ENCODE measurements at regions not wholly inside any gene's neighbourhood (a gene's known extent, or its start where the extent isn't known, plus 50 kb on each side); places are given as distances from the start of the nearest gene placed in this dataset.

DNA sequence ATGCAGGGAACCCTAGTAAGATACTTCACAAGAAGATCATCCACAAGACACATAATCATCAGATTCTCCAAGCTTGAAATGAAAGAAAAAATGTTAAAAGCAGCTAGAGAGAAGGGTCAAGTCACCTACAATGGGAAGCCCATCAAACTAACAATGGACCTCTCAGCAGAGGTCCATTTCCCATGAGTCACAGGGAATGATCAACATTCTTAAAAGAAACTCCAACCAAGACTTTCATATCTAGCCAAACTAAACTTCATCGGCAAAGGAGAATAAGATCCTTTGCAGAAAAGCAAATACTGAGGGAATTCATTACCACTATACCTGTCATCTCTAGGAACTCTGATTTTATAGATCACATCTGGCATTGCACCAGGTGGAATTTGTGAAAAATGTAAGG is 52.9 kb upstream of the SPATA31E1 start:
- TF ChIP-seq, protein P1, sequence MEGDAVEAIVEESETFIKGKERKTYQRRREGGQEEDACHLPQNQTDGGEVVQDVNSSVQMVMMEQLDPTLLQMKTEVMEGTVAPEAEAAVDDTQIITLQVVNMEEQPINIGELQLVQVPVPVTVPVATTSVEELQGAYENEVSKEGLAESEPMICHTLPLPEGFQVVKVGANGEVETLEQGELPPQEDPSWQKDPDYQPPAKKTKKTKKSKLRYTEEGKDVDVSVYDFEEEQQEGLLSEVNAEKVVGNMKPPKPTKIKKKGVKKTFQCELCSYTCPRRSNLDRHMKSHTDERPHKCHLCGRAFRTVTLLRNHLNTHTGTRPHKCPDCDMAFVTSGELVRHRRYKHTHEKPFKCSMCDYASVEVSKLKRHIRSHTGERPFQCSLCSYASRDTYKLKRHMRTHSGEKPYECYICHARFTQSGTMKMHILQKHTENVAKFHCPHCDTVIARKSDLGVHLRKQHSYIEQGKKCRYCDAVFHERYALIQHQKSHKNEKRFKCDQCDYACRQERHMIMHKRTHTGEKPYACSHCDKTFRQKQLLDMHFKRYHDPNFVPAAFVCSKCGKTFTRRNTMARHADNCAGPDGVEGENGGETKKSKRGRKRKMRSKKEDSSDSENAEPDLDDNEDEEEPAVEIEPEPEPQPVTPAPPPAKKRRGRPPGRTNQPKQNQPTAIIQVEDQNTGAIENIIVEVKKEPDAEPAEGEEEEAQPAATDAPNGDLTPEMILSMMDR (IDR thresholded peaks at IDR 0.05; ENCODE audit: low read depth, low read length, missing control alignments), result no peak
- no peak overlapping the region for H3K4me3 ChIP-seq (ENCODE audit: low read depth, low read length)

DNA sequence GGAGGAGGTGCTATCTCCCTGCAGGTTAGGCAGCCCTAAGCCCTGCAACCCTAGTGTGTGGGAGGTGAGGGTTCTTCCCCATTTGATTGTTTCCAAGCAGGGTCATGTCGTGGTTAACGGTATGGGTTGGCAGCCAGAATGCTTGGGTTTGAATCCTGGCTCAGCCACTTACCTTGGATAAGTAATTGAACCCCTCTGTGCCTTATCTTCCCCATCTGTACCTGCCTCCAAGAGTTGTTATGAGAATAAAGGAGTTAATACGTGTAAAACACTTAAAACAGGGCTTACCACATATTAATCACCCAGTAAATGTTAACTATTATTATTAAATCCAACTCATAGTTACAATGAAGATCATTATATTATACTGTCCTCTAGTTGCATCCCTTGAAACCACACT is 52.2 kb upstream of the SPATA31E1 start:
- DNase-seq (ENCODE audit: low read depth), result no peak
- no peak overlapping the region for H3K4me3 ChIP-seq (ENCODE audit: low read depth, low read length)
- TF ChIP-seq, protein P1 (IDR thresholded peaks at IDR 0.05; ENCODE audit: low read depth, low read length, missing control alignments), result no peak

More for the DNA sequence above, 52.9 kb upstream of the SPATA31E1 start:
- DNase-seq (ENCODE audit: low read depth), result no peak

DNA sequence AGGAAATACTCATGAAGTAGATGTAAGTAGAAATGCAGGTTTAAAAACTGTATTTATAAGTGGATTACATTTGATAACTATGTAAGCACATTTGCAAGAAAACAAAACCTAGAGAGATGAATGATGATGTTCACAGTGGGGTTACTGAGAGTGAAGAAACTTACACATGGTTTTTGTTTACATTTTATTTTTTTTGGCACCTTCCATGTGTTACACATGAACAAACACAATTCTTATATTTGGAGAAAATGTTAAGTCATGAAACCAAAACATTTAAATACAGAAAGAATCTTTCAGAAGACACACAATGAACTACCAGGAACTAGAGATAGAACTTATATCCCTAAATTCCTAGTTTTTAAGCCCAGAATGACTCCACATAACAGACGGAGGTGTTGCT is 51.5 kb upstream of the SPATA31E1 start:
- no peak overlapping the region for H3K4me3 ChIP-seq (ENCODE audit: low read depth, low read length)
- TF ChIP-seq, protein P1 (IDR thresholded peaks at IDR 0.05; ENCODE audit: low read depth, low read length, missing control alignments), result no peak
- DNase-seq (ENCODE audit: low read depth), result no peak

Measured in GM12864 (cell line).